ENCODE measurements at regions not wholly inside any gene's neighbourhood (a gene's known extent, or its start where the extent isn't known, plus 50 kb on each side); places are given as distances from the start of the nearest gene placed in this dataset.

DNA sequence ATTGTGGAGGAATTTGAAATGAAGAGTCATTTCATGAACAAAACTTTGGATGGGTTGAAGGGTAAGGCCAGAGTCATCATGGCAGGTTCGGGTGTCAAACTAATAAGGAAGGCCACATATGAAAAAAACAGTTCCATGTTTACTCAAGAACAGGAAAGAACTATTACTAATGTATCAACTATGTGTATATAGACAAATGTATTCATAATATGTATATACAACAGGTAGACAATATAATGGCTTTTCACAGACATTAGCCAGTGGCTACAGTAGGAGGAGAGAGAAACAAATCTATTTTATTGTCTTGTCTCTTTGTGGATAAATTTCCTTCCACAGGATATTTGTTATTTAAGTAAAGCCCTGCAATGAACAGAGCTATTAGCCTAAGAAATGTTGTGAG, 101.1 kb downstream of the CBLL2 start:
- TF ChIP-seq, protein P1, sequence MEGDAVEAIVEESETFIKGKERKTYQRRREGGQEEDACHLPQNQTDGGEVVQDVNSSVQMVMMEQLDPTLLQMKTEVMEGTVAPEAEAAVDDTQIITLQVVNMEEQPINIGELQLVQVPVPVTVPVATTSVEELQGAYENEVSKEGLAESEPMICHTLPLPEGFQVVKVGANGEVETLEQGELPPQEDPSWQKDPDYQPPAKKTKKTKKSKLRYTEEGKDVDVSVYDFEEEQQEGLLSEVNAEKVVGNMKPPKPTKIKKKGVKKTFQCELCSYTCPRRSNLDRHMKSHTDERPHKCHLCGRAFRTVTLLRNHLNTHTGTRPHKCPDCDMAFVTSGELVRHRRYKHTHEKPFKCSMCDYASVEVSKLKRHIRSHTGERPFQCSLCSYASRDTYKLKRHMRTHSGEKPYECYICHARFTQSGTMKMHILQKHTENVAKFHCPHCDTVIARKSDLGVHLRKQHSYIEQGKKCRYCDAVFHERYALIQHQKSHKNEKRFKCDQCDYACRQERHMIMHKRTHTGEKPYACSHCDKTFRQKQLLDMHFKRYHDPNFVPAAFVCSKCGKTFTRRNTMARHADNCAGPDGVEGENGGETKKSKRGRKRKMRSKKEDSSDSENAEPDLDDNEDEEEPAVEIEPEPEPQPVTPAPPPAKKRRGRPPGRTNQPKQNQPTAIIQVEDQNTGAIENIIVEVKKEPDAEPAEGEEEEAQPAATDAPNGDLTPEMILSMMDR (conservative IDR thresholded peaks at IDR 0.05), result no peak
- TF ChIP-seq EZH2 (IDR thresholded peaks at IDR 0.05; ENCODE audit: low read depth), result no peak
